Sigmoid colon (tissue), 3 donors: ENCODE measurements at regions not wholly inside any gene's neighbourhood (a gene's known extent, or its start where the extent isn't known, plus 50 kb on each side); places are given as distances from the start of the nearest gene placed in this dataset.

Experiments
- CTCF ChIP-seq, 4 experiments: fragments of 450-650 bp in 3 of 4; fragments of 200-600 bp in 1 of 4; IDR thresholded peaks; one replicate each; pipeline ENCODE4 v1.5.1; 2016 to 2019; ENCODE audit warnings: antibody characterized with exemption in 4 of 4, mild to moderate bottlenecking in 3 of 4, moderate library complexity in 2 of 4
- POLR2A ChIP-seq, 2 donors: fragments of 450-650 bp; IDR thresholded peaks; one replicate each; pipeline ENCODE4 v1.6.1; 2016; ENCODE audit warnings: antibody characterized with exemption in 2 of 2, mild to moderate bottlenecking in 2 of 2, moderate library complexity in 2 of 2

- no peak for TF ChIP-seq CTCF (IDR thresholded peaks at IDR 0.05)
- no peak for TF ChIP-seq POLR2A (IDR thresholded peaks at IDR 0.05)
Measured at GRCh38 chrX:817759-818300, 187.2 kb downstream of the SHOX start.
